ENCODE measurements at regions not wholly inside any gene's neighbourhood (a gene's known extent, or its start where the extent isn't known, plus 50 kb on each side); places are given as distances from the start of the nearest gene placed in this dataset.

GRCh38 chr7:124489082-124489819 is 276.3 kb downstream of the GPR37 start:
- DNase-seq = no peak

DNA sequence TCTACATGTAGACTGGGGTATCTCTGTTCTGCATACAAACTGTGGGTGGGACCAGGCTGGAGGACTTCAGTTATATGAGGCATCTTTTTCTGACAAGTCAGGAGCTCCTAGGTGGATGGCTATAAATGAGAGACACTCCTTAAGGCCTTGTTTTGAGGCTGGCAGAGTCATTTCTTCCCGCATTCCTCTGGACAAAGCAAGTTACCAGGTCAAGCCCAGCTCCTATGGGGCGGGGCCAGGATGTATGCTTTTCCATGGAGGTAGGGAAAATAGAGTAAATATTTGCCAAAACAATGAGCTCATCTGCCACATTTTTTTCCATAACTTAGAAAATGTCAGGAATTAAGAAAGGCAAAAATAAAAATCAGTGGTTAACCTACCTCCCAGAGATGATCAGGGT is 283.4 kb downstream of the GPR37 start:
- DNase-seq = no peak

DNA sequence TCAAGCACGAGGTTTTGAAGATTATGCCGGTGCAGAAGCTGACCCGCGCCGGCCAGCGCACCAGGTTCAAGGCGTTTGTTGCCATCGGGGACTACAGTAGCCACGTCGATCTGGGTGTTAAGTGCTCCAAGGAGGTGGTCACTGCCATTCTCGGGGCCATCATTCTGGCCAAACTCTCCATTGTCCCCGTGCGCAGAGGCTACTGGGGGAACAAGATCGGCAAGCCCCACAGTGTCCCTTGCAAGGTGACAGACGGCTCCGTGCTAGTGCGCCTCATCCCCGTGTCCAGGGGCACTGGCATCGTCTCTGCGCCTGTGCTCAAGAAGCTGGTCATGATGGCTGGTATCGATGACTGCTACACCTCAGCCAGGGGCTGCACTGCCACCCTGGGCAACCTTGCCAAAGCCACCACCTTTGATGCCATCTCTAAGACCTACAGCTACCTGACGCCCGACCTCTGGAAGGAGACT is 284.7 kb downstream of the GPR37 start:
- DNase-seq = no peak

DNA sequence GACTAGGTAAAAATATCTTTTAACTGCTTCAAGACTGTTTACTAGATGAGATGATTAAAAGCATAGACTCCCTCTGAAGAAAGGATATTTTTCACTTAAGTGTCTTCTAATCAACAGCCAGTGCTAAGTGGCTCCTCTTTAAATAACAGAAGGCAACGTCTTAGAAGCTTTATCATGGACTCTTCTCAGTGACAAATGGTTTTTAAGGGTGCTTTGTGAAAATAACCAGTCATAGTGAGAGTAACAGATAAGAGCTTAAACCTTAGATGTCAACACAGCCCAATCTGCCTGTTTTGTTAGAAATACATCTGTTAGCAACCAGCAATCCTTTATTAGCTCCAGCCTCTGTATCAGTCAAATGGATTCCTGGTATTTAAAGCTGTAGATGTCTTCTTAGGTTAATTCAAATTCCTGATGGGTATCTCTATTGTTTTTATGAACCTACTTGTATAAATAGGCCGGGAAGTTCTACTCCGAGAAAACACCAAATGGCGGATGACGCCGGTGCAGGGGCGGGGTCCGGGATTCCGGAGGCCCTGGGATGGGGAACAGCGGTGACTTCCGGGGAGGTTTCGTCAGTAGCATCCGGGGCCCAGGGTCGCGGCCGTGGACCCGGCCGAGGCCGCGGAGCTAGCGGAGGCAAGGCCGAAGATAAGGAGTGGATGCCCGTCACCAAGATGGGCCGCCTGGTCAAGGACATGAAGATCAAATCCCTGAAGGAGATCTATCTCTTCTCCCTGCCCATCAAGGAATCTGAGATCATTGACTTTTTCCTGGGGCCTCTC is 285.4 kb downstream of the GPR37 start:
- DNase-seq = no peak

DNA sequence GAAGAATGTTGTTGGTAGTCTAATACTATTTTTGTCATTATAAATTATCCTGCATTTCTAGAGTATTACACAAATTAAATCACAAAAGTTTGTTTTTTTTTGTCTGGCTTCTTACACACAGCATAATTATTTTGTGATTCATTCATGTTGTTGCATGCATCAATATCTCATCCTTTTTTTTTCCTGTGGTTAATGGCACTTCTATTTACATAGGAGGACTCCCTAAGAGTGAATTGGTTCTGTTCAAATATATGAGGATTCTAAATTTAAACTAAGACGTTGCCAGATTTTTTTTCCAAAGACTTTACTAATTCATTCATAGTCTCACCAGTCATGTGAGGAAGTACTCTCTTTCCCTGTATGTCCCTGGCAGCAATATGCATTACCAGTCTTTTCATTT is 303.3 kb downstream of the GPR37 start:
- DNase-seq = no peak

- no peak for DNase-seq
Observed at GRCh38 chr7:124460555-124460954, 305.0 kb downstream of the GPR37 start.

DNA sequence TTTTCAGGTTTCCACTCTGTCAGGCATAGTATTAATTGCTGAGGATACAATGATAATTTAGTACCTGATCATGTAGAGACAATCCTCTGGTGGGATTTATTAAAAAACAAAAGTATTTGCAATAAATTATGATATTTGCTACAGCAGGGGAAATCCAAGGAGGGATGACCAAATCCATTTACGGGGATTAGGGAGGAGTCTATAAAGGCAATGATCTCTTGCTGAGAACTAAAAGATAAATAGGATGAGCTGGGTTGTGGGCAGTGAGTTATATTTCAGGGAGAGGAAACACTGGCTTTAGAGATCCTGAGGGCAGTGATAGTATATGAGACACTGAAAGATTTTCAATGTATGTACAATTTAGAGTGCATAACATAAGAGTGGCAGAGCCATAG is 305.5 kb downstream of the GPR37 start:
- DNase-seq = no peak

DNA sequence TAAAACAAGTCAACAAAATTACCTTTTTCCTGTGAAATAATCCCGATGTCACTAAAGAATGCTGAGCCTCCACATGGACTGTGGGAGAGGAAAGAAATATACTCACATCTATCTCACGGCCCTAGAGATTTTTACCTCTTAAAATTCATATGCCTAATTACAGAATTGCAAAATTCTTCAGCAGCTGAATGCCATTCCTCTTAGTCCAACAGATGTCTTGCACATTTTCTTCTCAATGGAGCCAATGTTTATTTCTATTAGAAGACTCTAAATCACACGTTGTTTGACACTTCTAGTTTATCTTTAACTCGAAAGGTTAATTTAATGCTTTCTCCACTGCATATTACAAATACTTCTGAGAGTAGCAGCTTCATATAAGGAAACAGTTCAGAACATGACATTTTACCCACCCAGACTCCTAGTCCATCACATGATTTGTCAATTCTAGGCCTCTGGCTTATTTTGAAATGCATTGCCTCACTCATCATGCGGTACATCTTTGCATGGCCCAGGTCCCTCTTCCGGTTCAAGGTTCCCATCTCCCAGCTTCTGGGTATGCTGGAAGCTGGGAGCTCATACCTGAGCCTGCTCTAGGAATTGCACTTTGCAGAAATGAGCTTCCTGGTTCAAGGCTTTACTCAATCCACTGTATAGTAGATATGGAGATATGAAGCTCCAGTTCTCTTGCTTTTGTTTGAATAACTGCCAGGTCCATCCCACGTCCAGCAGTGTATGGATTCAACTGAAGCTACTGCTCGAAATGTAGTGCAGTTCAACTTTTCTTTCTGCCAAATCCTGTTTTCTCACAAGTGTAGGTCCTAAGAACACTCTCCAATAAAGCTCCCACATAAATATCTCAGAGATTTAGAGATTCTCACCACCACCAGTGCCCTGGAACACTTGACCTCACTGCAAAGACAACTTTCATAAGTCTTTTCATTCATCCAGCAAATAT is 306.2 kb downstream of the GPR37 start:
- no peak for DNase-seq

GRCh38 chr7:124457841-124458240 is 307.8 kb downstream of the GPR37 start:
- DNase-seq = no peak

- no peak for DNase-seq
Observed at GRCh38 chr7:124456286-124456685, 309.3 kb downstream of the GPR37 start.

DNA sequence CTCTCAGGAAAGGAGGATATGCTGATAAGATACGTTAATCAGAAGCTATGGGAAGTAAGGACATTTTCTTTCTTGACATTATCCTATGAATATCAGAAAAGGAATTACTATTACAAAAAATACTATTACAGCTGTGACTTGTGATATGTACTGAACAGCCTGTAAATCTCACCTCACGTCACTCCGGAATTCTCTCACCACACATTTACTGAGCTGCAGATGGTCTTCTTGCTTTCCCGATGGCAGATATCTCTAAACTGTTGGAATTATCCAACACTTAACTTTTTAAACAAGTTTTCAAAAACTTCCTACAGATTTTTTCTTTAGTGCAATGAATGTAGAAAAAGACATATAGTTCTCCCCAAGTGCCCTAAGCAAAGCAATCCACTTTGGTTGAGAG is 313.4 kb downstream of the GPR37 start:
- DNase-seq = no peak

DNA sequence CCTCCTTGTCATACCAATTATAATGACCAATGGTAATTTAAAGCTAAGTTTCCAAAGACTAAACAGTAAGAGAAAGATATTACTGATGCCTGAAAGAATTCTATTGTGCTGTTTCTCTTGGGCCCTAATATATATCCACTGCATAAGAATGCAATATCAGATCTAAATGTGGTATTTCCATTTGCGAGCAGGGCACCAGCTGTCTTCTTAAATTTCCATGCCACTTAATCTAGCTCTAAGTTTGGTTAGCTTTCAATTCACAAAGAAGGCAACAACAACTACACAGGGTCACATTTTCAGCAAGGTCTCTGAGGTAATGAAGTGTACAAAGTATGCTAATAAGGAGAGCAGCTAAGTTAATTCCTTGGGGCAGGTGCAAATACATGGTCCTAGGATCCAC is 315.7 kb downstream of the GPR37 start:
- no peak for DNase-seq

GRCh38 chr7:124444696-124445480 is 320.7 kb downstream of the GPR37 start:
- DNase-seq = no peak

- DNase-seq = no peak
Observed at GRCh38 chr7:124443762-124444161, 321.8 kb downstream of the GPR37 start.

DNA sequence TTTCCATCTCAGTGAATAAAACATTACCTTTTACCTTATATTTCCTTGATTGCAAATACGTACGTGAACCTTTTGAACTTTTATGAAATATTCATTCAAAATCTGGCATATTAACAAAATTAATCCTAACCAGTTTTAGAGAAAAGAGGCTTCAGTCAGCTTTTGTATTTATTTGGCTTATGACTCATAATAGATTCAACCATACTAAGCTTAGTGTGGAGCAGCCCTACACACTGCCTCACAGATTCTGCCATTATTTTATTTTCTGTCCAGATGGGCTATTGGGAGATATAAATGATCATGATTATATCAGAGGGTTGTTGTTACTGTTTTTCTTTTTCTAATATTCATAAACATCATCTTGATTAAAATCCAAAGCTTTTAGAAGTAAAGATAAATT is 325.5 kb downstream of the GPR37 start:
- no peak for DNase-seq

DNA sequence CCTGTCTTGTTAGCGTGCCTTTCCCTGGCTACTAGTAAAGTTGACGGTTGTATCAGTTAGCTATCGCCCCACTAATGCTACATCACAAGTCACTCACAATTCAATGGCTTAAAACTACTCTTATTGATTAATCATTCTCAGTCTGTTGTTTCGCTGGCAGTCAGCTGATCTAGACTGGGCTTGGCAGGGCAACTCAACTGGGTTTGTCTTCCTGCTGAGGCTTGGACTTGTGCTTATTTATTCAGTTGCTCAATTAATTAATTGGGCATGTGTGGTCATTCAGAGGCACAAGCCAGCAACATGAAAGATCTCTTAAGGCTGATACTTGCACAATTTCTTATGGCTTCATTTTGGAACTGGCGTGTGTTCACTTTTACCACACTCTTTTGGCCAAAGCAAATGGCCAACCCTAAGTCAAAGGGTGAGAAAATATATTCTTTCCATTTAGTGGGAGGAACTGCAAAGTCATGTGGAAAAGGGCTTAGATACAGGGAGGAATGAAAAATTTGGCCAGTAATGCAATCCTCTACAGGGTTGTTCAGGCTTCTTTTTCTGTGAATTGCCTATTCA is 333.5 kb downstream of the GPR37 start:
- no peak for DNase-seq

DNA sequence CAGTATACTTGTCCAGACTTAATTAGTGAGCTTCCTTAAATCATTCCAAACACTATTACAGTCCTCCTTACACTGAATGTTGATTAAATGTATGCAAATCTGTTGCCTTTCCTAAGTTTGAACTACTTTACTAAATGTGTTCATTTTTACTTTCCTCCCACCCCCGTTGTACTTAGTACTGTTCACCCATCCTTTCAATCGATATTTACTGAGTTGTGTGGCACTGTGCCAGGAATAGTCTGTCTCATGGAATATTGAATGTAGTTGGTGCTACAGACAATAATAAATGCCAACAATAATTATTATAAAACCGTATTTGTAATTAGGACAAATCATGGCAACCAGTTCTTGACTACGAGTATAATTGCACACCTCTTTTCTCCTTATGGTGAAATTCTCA is 335.7 kb downstream of the GPR37 start:
- no peak for DNase-seq

- no peak for DNase-seq
Observed at GRCh38 chr7:124428781-124429180, 336.8 kb downstream of the GPR37 start.

DNA sequence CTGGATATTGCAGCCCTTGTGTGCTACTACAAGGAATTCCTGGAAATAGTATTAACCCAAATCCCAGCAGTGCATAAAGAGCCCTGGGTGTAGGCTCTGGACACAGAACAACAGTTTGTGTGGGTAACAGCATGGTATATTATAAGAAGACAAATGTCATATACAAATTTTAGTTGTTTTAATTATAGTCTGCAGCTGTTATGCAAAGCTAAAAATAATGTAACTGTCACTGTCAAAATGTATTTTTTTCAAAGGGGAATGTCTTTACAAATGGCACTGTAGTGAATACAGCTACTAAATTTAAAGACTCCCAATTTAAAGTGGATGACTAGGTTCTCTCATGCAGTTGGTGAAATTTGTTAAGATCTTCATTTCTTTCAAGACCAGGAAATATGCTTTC is 339.0 kb downstream of the GPR37 start:
- no peak for DNase-seq

DNA sequence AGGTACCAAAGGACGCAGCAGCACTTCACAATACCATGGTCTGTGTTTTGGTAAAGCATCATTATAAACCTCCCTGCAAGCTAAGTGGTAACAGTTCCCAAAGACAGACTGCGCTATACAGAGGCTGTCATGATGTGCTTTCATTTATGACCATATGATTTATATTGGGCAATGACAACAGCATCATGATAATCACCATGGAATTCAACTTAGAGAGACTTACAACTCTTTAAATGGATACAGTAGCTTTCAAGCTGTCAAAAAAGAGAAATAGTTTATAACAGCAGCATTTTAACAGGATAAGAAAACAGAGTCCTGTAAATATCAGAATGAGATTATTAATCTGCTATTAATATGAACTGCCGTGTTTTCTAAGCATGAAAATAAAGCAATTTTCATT is 341.7 kb downstream of the GPR37 start:
- no peak for DNase-seq

GRCh38 chr7:124422081-124422480 is 343.5 kb downstream of the GPR37 start:
- DNase-seq = no peak

DNA sequence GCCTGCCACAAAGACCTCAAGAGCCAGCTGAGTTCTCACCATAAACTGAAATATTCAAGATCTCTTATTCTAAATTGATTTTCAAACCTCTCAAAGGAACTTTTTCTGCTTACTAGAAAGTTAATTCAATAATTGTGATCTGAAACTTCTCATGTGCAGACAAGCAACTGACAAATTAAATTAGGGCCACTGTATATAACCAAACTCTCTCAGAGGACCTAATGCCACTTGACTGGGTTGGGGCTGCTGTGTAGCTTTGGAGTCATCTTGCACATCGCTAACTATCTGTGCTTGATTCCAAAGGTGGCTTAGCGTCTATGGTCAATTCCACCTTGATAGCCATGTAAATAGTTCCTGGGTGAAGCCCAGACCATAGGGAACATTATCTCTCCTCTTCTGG is 345.2 kb downstream of the GPR37 start:
- DNase-seq = no peak
